ENCODE measurements at regions not wholly inside any gene's neighbourhood (a gene's known extent, or its start where the extent isn't known, plus 50 kb on each side); places are given as distances from the start of the nearest gene placed in this dataset.
"Not testable (repeated sequence)": the region's sequence is repeated elsewhere in the genome, so short reads cannot be mapped to it uniquely, and the experiment has no call there.

DNA sequence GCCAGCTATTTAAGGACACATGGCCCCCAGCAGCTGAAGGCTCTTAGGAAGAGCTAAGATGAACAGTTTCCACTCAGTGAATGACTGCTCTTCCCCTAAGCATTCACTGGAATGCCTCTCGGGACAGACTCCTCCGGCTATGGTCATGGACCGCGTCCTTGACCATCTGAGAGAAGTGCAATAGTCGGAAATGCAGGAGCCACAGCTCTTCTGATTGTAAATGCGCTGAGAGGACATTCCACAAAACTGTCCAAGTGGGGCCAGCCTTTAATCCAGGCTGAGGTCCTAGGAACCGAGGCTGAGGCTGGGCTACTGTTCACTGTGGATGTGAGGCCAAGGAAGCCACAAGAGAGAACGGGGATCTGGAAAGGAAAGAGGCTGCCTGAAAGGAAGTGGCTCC lies 162.0 kb upstream of the TMEM72 start:
- no peak for DNase-seq

DNA sequence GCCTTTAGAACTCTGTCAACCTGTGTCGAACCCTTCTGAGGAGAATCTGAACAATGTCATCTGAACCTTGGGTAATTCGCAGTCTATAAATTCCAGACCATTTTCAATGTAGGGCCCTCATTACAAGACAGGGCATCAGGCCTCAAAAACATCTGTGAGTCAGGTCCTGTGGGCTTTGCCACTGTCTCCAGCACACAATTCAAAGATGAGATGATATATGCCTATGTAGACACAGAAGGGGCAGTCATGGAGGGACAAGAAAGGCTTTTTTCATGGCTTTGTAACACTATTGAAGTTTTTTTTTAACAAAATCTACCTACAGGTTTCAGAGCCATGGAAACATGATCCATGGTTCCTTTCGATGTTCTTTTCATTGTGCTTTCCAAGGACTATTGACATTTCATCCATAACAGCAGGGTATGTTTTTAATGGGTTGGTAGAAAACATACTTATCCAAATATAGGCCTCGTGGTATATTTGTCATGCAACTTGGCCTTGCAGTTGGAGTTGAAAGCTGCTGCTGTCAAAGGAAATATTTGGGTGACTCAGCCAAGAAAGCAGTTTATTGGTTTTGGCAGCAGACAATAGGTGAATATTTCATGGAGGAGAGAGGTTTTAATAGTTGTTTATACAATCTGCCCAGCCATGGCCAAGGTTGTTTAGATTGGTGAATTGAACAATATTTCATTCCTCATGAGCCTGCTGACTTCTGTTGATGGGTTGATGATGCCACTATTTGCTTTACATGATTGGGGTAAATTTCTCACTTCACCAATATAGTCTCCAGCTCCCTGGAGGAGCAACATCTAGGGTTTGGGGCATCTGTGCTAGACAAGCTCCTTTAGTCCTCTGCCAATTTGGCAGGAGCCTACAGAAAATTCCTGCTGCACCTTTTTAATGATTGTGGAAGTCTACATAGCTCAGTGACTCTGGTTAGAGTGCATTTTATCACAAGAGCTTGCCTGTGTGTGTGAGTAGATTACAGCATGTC lies 158.4 kb upstream of the TMEM72 start:
- DNase-seq = no peak

DNA sequence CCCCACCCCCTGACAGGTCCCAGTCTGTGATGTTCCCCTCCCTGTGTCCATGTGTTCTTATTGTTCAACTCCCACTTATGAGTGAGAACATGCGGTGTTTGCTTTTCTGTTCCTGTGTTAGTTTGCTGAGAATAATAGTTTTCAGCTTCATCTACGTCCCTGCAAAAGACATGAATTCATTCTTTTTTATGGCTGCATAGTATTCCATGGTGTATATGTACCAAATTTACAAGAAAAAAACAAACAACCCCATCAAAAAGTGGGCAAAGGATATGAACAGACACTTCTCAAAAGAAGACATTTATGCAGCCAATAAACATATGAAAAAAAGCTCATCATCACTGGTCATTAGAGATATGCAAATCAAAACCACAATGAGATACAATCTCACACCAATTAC lies 156.8 kb upstream of the TMEM72 start:
- not testable (repeated sequence) for DNase-seq

DNA sequence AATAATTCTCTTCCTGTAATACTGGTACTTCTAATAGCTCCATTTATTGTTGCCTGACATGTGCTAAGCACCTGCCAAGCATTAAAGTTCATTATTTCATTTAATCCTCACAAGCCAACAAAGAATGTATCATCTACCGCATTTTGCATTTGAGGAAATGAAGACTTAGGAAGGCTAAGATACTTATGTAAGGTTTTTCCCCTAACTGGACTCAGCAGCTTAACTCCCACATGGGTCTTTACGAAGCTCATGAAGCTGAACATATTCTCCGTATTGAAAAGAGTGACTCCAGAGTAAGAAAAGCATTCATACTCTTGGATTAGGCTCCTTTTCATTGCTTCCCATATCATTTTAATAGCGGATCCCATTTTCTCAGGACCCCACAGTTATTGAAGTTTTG lies 155.7 kb upstream of the TMEM72 start:
- no peak for DNase-seq

DNA sequence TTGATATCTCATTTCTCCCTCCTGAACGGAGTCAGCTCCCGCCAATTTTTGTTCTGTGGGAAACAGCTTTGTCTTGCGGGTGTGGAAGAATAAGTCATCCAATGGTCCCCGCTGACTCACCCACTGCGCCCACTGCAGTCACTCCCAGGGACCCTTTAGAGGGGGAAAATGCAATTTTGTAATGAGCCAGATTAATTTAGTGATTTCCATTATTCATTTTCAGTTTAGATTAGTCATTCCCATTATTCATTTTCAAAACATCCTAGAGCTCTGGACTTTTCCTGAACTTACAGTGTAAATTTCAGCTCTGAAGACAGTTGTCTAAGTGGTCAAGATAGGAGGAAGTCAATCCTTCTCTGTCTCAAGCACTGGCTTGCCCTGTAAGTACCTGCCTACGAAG lies 154.9 kb upstream of the TMEM72 start:
- DNase-seq = no peak

DNA sequence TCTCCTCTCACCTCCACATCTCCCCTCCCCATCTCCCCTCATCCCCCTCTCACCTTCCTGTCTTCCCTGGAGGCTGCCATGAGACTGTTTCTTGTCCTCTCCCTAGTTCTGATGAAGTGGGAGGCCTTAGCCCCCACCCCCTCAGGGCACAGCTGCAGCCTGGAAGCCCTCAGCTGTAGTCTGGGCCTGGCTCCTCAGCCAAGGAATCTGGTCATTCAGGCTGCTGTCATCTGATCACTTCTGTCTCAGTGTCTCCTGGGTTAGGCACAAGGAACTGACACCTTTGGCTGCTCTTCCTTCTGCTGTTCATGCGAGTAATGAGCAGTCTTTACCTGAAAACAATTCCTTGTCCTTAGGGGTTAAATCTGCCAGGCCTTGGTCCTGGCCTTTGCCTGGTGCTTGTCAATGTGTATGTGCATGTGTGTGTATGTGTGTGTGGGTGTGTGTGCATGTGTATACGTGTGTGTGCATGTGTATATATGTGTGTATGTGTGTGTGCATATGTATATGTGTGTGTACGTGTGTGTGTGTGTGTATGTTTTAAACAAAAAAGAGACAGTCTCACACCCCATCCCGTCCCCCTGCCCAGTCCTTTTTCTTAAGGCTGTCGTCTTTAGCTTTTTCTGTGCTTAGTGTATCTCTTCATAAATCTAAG lies 153.5 kb upstream of the TMEM72 start:
- DNase-seq = no peak

DNA sequence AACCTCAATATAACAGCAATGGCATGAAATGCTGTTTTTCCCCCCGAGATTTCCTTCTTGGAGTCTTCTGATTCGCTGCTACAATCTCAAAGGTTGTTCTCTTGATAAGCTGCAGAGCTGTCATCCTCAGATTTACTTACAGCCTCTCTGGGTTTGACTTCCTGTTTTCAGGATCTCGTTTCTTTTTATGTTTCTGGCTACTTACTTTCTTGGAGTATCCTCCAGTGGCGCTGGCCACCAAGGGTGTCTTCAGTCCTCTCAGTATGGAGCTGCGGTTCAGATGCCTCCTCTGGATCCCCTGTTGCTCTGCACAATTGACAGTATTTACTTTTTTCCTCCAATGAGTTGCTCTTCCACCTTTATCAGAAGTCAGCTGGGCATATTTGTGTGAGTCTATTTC lies 152.0 kb upstream of the TMEM72 start:
- DNase-seq = no peak

DNA sequence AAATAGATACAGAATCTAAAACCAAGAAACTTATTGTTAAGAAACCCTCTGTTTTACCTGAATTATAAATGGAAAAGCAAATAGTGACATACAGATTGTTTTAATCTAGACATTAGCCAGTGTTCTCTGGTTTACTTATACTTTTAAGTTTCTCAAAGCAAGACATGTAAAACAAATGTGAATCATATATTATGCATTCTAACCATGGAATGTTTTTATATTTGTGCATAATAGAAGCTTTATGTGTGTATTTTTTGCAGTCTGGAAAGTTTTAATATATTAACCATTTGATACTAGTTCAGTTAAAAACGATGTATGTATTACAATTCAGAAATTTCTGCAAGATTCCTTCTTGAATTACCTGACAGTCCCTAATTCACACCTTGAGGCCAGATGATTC lies 150.6 kb upstream of the TMEM72 start:
- no peak for DNase-seq

DNA sequence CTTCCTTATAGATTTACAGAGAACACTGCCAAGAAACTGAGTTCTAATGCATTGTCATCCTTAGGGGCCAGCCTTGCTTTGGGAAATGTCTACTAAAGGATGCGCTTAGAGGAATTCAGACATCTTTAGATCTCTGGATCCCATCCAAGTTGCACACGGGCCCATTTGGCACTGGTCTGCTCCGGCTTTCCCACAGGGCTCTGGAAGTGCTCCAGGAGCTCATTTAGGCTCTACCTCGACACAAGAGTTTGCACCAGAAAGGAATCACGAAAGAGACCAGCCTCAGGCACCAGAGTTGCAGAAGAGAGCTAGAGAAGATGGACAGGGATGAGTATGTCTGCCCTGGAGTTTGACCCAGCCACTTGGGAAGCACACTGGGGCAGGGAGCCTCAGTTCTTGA lies 150.1 kb upstream of the TMEM72 start:
- DNase-seq = no peak

DNA sequence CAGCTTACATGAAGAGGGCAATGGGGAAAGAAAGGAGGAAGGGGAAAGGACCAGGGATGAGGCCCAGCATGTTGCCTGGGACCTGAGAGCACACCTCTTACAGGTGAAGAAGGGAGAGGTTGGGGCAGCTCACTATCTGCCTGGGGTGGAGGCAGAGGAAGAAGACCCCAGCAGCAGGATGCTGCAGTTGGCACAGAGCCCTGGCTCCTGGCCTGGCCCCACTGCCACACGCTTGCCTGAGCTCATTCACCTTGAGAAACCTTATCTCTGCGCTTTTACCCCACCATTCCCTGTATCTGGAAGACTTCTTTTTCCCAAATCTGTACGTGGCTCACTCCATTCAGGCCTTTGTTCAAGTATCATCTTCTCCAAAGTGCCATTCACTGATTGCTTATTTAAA lies 147.8 kb upstream of the TMEM72 start:
- DNase-seq = no peak

DNA sequence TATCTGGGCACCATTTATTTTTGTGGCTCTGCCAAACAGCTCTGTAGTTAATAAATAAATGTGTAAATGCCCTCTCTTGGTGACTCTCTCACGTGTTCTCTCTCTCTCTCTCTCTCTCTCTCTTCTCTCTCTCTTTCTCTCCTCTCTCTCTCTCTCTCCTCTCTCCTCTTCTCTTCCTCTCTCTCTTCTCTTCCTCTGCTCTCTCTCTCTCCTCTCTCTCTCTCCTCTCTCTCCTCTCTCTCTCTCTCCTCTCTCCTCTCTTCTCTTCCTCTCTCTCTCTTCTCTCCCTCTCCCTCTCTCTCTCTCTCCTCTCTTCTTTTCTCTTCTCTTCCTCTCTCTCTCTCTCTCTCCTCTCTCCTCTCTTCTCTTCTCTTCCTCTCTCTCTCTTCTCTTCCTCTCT lies 145.8 kb upstream of the TMEM72 start:
- no peak for DNase-seq

DNA sequence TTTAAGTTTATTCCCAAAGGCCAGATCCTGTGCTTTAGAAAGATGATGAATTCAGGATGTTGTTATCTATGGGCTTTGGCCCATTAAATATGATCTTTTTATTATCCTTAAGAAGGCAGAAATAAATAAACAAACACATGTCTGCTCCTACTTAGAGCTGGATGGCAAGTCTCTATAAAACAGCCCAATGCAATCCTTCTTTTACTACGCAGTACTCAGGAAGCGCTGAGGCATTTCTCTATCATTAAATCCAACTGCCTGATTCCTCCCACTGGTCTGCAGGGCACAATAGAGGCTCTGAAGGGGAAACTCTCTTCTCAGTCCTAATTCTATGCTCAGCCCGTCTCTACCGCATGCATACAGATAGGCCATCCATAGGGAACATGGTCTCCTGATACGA lies 144.5 kb upstream of the TMEM72 start:
- no peak for DNase-seq

DNA sequence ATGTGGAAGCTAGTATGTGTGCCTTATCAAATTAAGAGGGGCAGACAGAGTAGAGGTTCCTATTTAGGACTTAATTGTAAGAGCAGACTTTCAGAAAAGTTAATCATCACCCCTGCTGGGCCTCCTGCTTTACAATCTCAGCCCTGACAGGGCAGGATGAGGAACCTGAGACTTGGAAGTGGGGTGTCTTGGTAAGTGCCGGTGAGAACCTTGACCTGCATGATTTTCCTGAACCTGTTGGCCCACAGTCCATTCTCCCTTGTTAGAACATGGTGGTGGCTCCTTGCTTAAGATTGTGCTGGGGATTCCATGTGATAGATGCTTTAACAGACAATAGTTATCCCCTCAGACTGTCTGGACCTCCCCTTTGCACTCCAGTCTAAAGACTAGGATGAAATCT lies 141.7 kb upstream of the TMEM72 start:
- no peak for DNase-seq

DNA sequence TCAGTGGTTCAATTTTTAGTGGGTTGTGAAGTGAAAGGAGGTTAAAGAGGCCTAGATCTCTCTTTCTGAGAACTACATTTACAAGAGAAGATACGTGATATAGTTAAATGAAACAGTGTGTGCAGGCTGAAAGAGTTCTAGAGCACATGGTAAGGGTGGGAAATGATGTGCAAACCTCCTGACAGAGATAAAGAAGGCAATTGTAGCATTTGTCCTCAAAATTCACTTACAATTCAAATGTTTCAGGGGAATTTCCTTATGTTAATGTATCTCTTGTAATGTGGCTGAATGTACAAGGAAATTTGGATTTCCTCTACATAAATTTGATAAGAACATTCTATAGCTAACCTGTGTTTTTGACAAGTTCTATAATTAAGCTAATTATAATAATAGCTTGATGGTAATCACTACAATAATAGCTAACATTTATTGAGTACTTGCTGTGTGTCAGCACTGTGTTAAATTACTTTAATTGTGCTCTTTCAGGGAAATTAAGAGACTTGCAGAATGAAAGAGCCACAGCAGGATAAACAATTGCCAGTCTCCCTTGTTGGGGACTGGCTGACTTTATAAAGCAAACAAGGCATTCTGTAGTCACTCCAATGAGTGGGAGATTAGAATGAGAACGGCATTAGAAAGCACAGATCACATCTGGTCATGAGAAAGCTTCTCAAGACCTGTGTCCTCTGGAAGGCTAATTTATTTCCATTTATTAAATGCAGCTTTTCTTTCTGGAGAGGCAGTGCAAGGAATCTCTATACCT lies 139.7 kb upstream of the TMEM72 start:
- no peak for DNase-seq

DNA sequence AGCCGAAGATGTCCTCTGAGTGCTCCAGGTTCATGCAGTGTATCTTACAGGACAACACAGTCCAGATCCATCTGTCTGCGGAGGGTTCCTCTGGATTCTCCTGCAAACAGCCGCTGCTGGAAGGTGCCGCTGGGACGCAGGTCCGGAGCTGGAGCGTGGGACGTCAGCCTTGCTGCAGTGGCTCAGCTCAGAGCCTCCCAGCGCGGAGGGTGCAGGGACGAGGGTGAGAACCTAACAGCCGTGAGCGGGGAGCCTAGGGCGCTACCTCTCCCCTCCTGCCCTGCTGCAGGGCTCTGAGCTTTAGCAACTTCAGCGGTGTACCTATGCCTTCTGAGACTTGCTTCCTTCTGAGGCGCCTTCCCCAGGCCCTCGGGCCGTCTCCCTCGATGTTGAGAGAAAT lies 137.6 kb upstream of the TMEM72 start:
- DNase-seq = no peak

DNA sequence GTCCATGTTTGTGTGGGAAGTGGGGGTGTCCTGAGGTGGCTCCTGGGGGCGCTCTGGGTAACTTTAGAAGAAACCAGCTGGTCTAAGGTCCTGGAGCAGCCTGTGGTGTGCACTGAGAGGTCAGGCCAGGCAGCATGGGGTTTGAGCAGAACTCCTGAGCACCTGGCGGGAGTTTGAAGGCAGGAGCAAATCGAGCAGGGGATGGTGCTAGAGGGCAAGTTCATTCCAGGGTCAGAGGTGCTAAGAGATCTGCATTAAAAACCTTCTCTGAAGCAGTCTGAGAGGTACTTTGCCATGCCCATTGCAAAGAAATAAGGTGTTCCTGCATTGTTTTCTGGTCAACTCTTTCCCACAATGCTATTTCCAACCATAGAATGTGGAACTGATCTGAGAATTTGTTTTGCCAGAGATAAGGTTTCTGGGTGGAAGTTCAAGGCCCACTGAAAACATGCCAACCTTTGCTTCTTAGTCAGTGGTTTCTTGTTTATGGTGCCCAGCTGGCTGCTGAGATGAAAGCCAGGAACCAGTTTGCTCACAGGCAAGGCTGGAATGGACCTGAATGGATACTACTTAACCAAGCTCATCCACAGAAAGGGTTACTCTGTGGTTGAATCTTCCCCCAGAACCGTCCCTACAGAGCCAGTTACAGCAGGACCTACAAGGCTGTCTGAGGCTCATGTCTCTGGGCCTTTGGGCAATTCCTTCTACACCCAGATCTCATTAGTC lies 136.3 kb upstream of the TMEM72 start:
- DNase-seq = no peak

DNA sequence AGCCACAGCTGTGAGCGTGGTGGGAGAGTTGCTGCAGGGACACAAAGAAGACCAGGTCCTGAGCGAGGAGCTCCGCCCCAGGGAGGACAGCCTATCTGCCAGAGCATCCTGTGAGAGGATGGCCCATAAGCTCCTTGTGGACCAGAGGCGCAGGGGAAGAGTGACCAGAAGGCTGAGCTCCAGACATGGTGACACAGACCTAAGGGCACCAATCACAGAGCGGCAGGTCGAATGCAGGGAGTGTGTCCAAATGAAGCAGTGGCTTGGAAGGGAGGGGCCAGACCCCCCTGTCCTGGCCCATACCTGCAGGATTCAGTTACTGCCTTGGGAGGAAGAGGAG lies 135.8 kb upstream of the TMEM72 start:
- DNase-seq = no peak

DNA sequence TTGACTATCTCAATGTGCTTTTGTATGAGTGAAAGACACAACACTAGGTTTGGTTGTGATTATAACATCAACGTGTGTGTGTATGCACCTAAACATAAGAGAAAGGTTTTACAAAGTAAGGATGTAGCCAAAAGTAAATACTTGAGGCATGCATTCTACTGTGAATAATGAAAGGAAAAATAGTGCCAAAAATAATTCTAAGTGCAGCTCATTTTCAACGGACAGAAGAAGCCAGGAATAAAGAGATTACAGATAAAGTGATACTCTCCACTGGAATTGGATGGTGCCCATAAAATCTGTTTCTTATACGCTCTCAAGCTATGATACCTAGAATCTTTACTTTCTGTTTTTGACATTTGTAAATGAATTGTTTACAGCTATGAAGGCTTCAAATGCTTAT lies 135.0 kb upstream of the TMEM72 start:
- DNase-seq = no peak

DNA sequence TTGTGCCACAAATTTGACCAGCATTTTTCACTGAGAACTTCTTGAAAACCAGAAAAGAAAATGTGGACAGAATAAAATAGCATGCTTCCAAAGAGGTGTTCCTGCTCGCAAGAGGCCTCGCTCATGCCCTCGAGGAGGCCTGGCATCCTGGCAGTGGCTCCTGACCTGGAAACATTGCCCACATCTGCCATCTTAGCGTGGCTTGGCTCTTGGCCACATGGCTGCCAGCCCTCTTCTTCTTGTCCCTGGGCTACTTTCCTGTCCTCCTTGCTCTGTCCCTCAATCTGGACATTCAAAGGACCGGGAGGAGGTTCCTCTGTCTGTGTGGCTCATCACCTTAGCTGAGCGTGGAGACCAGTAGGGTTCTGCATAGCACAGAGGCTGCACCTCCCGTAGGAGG lies 131.6 kb upstream of the TMEM72 start:
- DNase-seq = no peak

DNA sequence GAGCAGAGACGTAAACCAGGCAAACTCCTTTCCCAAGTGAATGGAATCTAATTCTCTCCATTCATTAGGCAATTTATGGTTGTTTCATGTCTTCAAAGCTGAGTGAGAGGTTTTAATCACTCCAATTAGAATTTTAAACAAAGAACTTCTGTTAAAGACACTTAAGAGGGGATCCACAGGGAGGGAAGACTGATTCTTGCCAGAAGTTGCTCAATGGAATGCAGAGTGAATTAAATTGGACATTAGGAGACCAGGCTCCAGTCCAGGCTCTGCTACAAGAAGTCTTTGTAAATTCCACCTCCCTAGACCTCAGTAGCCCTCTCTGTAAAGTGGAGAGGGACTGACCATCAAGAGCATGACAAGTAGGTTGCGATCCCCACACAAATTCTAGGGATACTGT lies 130.7 kb upstream of the TMEM72 start:
- no peak for DNase-seq

DNA sequence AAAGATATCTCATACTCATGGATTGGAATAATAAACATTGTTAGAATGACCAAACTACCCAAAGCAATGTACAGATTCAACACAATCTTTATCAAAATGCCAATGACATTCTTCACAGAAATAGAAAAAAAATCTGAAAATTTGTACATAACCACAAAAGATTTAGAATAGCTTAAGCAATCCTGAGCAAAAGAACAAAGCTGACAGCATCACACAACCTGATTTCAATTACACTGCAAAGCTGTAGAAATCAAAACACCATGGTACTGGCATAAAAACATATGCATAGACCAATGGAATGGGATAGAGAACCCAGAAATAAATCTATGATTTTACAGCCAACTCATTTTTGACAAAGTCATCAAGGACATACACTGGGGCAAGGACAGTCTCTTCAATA lies 130.0 kb upstream of the TMEM72 start:
- DNase-seq = no peak

DNA sequence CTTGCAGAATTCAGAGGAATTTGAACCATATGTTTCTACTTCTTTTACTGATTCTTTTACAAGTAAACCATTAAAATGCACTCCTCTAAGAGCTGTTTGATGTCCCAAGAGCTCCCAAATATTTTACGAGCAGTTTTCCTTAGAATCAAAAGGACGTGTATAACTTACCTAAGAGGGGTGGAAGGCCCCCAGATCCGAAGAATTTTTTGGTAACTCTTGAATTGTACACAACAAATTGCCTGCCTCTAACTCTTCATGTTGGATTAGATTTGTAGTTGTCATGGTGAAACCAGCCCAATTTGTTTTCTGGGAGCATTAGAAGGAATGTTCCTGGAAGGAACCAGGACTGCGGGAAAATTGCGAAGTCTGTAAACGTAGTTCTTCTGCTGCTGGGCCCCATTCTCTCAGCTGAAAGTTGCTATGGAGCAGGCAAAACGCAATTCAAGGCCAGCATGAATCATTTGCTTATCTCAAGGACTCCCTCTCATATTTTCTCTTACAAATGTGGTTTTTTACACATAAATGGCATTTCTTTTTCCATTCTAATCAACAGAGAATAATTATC lies 124.8 kb upstream of the TMEM72 start:
- DNase-seq = no peak
